GM19438 (cell line): ENCODE measurements at regions not wholly inside any gene's neighbourhood (a gene's known extent, or its start where the extent isn't known, plus 50 kb on each side); places are given as distances from the start of the nearest gene placed in this dataset.

Experiments used
- ATAC-seq: cut with Tn5 transposase; IDR thresholded peaks from one replicate; pipeline ENCODE4 v1.9.1; 2021; ENCODE audit warnings: low read depth; ENCODE audit not compliant: unreplicated experiment

DNA sequence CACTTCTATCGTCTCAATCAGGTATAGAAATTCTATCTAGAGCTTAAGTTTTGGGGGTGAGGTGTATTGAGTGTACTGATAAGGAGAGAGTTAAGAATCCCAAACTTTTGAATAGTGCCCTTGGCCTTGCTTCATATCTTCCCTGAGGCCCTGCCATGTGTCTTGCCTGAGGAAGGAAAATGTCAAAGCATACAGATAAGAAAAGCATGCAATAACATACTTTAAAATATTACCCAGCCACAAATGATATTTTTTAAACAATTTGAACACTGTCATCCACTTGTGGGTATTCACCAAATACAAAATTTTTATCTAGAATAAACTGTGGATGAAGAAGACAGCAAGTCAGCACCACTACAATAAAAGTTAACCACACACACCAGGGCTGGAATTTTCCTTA, 631.0 kb upstream of the ALCAM start:
- no peak for ATAC-seq

DNA sequence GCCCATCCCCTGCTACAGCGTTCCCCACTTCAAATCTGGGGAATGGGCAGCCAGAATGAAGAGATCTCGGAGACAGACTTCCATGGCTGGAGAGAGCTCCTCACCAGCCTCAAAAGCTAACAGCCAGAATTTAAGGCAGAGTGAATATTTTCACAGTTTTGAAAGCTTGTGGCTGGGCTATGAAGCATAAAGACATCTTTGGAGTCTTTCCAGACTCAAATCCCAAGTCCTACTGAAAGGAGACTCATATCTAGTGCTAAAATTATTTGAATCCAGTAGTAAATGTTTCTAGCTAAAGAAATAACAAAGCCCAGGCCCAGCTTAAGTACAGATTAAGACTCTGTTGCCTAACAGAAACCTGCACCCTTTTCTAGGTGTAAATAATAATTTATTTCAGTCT, 628.4 kb upstream of the ALCAM start:
- ATAC-seq, result no peak

DNA sequence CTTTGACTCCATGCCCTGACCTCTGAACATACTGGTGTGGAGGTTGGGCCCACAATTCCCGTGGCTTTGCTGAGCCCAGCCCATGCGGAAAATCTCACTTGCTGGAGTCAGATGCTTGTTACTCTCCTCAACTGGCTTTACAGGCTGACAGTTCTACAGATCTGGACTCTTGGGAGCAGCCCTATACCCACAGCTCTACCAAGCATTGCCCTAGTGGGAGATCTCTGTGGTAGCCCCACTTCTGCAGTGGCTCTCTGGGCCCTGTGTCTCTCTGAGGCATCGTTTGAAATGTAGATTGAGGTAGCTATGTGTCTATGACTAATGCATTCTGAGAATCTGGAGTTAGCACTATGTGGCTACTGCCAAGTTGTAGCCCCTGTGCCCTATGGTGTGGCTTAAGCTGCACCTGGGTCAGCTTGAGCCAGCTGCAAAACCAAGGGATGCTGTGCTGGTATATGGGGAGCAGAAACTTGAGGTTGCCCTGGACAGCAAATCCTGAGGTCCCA, 625.8 kb upstream of the ALCAM start:
- ATAC-seq, result no peak

DNA sequence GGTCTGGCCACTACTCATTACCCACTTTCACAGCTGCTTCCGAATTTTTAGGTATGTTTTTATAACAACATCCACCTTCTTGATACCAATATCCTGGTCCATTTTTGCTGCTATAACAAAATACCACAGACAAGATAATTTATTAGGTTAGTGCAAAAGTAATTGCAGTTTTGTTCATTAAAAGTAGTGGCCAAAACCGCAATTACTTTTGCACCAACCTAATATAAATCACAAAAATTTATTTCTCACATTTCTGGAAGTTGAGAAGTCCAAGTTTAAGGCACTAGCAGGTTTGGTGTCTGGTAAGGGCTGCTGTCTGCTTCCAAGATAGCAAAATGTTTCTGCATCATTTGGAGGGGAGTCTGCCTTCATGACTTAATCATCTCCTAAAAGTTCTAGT, 624.7 kb upstream of the ALCAM start:
- no peak for ATAC-seq

DNA sequence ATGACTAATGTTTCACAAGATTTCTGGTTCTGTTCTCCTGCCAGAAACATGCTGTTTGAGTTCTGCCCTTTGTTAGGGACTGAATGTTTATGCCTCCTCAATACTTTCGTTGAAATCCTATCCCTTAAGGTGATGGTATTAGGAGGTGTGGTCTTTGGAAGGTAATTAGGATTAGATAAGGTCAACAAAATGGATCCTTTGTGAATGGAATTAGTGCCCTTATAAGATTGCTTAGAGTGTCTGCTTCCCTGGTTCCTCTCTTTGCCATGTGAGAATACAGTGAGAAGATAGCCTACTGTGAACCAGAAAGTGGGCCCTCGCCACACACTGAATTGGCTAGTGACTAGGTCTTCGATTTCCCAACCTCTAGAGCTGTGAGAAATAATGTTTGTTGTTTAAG, 621.4 kb upstream of the ALCAM start:
- ATAC-seq, result no peak

- ATAC-seq, result no peak
These were observed 620.7 kb upstream of the ALCAM start for GRCh38 chr3:104746056-104746455.

DNA sequence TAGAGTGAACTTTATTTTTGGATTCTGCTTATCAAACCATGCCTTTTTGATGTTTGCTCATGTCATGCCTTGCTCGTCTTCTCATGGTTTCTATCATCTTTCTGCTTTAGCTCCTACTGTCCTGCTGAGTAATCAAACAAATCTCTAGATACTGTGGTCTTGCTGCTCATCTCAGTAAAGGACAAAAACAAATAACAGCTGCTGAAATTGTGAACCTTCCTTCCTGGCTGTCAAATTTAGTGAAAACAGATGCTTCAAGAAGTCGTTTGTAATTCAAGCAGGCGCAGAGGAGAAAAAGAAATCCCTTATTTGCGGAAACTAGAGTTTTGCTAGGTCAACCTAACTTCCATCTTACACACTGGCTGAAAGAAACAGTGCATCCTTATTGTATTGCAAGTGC, 616.1 kb upstream of the ALCAM start:
- no peak for ATAC-seq

- no peak for ATAC-seq
These were observed 610.9 kb upstream of the ALCAM start for GRCh38 chr3:104755791-104756190.

- ATAC-seq, result no peak
These were observed 603.7 kb upstream of the ALCAM start for GRCh38 chr3:104763007-104763406.

DNA sequence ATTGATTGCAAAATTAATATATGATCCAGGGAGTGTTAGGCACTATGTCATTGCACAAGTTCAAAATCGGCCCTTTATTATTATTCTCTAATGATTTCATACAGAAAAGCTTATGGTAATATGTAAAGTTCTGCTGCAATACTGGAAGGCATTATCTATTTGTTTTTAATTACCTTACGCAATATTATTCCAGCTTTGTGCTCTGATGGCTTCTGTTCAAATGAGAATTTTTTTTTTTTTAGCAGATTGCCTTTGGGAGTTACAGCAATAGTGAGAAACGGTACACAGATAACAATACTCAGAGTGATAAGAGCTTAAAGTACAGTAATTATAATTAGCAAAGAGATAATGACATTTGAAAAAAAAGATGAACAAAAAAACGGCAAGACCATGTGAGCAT, 602.2 kb upstream of the ALCAM start:
- no peak for ATAC-seq

DNA sequence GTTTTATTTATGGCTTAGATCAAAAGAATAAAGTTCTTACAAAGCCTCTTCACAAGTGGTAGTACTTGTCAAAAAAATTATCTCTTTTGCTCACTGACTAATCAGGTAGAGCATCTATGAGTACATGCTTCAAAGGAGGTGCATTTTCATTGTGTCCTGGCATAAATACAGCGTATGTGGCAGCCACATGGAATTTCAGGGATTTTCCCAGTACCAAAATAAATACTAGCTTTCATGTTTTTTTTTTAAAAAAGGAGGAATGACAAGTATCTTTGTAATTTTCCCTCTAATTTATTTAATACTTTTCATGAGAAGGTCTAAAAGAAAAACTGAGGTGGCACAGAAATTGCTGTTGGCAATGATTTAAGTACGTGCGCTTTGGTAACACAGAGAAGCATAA, 597.8 kb upstream of the ALCAM start:
- no peak for ATAC-seq

GRCh38 chr3:104779324-104779723, 587.4 kb upstream of the ALCAM start:
- ATAC-seq, result no peak

GRCh38 chr3:104781112-104781511, 585.6 kb upstream of the ALCAM start:
- ATAC-seq, result no peak

DNA sequence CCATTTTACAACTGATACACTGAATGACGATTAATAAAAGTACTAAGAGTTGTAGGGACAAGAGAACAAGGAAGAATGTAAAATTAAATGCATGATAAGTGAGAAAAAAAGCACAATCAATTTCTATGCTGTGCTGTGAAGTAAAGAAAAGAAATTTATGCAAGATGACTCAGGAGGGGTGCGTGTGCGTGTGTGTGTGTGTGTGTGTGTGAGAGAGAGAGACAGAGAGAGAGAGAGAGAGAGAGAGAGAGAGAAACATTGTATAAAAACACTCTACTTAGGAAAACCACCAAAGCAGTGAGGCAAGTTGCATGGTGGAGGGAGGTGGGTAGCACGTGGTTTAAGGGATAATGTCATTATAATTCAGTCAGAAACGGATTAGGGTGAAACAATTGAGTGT, 580.8 kb upstream of the ALCAM start:
- ATAC-seq, result no peak

GRCh38 chr3:104787306-104787705, 579.4 kb upstream of the ALCAM start:
- ATAC-seq, result no peak

DNA sequence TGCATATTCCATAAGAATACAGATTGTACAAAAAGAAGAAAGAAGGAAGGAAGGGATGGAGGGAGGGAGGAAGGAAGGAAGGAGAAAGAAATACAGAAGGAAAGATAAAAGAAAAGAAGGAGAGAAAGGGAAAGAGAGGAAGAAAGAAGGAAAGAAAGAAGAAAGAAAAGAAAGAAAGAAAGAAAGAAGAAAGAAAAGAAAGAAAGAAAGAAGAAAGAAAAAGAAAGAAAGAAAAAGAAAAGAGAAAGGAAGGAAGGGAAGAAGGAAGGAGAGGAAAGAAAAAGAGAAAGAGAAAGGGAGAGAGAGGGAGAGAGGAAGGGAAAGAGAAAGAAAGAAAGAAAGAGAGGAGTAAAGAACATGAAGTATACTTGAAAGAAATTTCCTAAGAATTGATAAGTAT, 577.9 kb upstream of the ALCAM start:
- ATAC-seq, result no peak

GRCh38 chr3:104791331-104791730, 575.4 kb upstream of the ALCAM start:
- ATAC-seq, result no peak

DNA sequence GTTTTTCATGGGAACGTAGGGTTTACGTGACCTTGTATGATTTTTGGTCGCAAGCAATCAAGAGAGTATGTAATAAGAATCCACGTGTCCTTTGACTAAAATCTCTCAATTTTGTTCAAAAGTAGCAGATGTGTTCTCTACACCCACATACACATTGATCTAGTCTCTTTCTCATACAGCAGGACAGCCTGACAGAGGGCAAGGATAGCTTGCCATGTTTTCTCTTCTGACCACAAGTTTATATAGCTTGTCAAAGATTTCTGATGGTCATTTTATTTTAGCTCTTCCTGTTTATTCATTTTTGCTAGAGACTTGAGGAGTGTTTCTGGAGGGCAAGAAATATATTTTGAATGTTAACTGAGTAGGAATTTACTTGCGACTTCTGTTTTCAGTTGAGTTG, 570.2 kb upstream of the ALCAM start:
- no peak for ATAC-seq

DNA sequence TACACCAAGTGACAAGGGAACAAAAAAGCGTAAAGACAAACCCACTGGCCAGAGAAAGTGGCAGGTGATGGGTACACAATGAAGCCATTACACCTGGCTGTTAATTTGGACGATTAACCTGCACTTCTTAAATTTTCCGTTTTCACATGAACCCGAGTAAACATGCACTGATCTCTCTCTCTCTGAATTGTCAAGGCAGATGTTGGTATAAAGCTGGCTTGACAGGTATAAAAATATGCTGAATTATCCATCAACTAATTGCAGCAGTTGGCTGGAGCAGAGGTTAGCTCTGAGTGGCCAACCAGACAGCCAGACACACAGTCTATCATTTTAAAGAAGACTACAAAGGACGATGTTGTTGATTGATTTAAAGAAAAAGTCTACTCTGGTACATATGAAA, 561.7 kb upstream of the ALCAM start:
- no peak for ATAC-seq

GRCh38 chr3:104805508-104805907, 561.2 kb upstream of the ALCAM start:
- no peak for ATAC-seq

- no peak for ATAC-seq
These were observed 555.8 kb upstream of the ALCAM start for GRCh38 chr3:104810896-104811295.

DNA sequence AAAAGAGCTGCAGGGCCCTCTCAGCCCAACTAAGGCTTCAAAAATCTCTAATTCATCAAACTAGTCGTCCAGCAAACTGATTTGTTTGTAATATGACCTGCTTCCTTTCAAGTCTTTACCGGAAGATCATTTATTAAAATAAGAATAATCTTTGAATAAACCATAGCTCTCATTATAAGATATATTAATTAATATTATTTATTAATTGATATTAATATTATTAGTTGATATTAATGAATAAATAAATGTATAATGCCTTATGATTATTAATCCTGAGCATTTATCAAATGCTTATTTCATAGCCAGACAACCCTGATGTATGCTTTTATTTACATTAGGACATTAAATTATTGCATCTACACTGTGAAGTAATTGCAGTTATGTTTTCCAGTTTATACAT, 550.7 kb upstream of the ALCAM start:
- ATAC-seq, result no peak

DNA sequence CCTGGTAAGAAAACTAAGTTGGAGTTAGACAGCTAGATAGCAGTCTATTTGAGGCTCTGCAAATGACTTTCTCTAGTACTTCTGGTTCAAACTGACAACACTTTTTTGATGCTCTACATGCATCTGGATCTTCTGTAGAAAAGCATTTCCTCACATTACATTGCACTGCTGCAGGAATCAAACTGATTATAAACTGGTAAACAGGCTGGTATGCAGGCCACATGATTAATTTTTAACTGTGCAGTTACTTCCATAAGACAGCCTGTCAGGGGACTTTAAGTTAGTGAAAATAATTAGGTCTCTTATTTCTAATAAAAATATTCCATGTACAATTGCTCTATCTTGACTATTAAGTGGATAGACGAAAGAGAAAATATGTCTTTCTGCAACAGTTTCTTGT, 550.0 kb upstream of the ALCAM start:
- ATAC-seq, result no peak

DNA sequence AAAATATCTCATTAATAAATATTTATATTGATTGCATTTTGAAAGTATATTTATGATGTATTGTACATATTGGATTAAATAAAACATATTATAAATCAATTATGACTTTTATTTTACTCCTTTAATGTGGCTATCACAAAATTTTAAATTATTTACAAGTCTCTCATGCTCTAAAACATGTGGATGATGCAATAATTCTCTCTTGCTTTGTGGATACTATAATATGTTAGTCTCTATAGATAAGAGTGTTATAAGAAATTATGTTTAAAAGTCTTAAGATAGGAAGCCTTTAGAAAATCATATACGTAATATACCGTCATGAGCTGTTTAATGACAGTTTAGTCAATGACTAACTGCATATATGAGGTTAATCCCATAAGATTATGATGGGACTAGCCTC, 547.4 kb upstream of the ALCAM start:
- ATAC-seq, result no peak
